NCI-H1105 treated with DMSO at 0.1 percent for 48 hours (cell line): ENCODE measurements at regions not wholly inside any gene's neighbourhood (a gene's known extent, or its start where the extent isn't known, plus 50 kb on each side); places are given as distances from the start of the nearest gene placed in this dataset.
"Not testable (repeated sequence)": the region's sequence is repeated elsewhere in the genome, so short reads cannot be mapped to it uniquely, and the experiment has no call there.

Source experiments
- DNase-seq: peaks from one replicate; lab custom pipeline; 2025; lab: John Stamatoyannopoulos, UW

- DNase-seq, result no peak
These were observed 327.8 kb downstream of the CENPW start for GRCh38 chr6:126667728-126668127.

GRCh38 chr6:126672649-126673048, 332.7 kb downstream of the CENPW start:
- DNase-seq, result no peak

GRCh38 chr6:126673749-126674148, 333.8 kb downstream of the CENPW start:
- DNase-seq, result not testable (repeated sequence)

- DNase-seq, result no peak
These were observed 342.5 kb downstream of the CENPW start for GRCh38 chr6:126682440-126682839.

GRCh38 chr6:126685182-126685581, 345.3 kb downstream of the CENPW start:
- DNase-seq, result no peak

- peak; percentile 53 for DNase-seq
These were observed 357.2 kb downstream of the CENPW start for GRCh38 chr6:126696921-126697693.

- no peak for DNase-seq
These were observed 358.9 kb downstream of the CENPW start for GRCh38 chr6:126698732-126699240.

GRCh38 chr6:126701676-126702560, 362.0 kb downstream of the CENPW start:
- no peak for DNase-seq

GRCh38 chr6:126716032-126716431, 376.1 kb downstream of the CENPW start:
- no peak for DNase-seq

- no peak for DNase-seq
These were observed 377.1 kb downstream of the CENPW start for GRCh38 chr6:126716826-126717509.

- DNase-seq, result no peak
These were observed 378.8 kb downstream of the CENPW start for GRCh38 chr6:126718600-126719327.

- DNase-seq, result no peak
These were observed 380.4 kb downstream of the CENPW start for GRCh38 chr6:126720304-126720703.

- no peak for DNase-seq
These were observed 381.8 kb downstream of the CENPW start for GRCh38 chr6:126721581-126722160.

- DNase-seq, result no peak
These were observed 382.5 kb downstream of the CENPW start for GRCh38 chr6:126722411-126722810.

GRCh38 chr6:126723541-126724170, 383.7 kb downstream of the CENPW start:
- no peak for DNase-seq

- no peak for DNase-seq
These were observed 384.9 kb downstream of the CENPW start for GRCh38 chr6:126724821-126725220.

- DNase-seq, result not testable (repeated sequence)
These were observed 386.5 kb downstream of the CENPW start for GRCh38 chr6:126726454-126726853.

GRCh38 chr6:126738146-126738545, 380.3 kb upstream of the RSPO3 start:
- no peak for DNase-seq

- DNase-seq, result no peak
These were observed 379.8 kb upstream of the RSPO3 start for GRCh38 chr6:126738641-126739040.

- no peak for DNase-seq
These were observed 375.4 kb upstream of the RSPO3 start for GRCh38 chr6:126743076-126743475.
